Ishikawa (cell line): ENCODE measurements at regions not wholly inside any gene's neighbourhood (a gene's known extent, or its start where the extent isn't known, plus 50 kb on each side); places are given as distances from the start of the nearest gene placed in this dataset.

Source experiments
- CEBPB ChIP-seq: IDR thresholded peaks from 2 replicates; pipeline ENCODE4 v1.6.1; 2012
- CREB1 ChIP-seq: IDR thresholded peaks from 2 replicates; pipeline ENCODE4 v1.6.1; 2012; ENCODE audit warnings: low read depth
- EGR1 ChIP-seq: IDR thresholded peaks from 2 replicates; pipeline ENCODE4 v1.6.1; 2012
- EP300 ChIP-seq: IDR thresholded peaks from 2 replicates; pipeline ENCODE4 v1.6.1; 2012; ENCODE audit warnings: borderline replicate concordance
- FOXM1 ChIP-seq: IDR thresholded peaks from 2 replicates; pipeline ENCODE4 v1.6.1; 2012; ENCODE audit warnings: low read depth, borderline replicate concordance
- NFIC ChIP-seq: IDR thresholded peaks from 2 replicates; pipeline ENCODE4 v1.6.1; 2012
- RAD21 ChIP-seq: IDR thresholded peaks from 2 replicates; pipeline ENCODE4 v1.6.1; 2012; ENCODE audit warnings: low read depth
- TAF1 ChIP-seq: IDR thresholded peaks from 2 replicates; pipeline ENCODE4 v1.6.1; 2012; ENCODE audit warnings: low read depth, mild to moderate bottlenecking
- TCF12 ChIP-seq: IDR thresholded peaks from 2 replicates; pipeline ENCODE4 v1.6.1; 2012; ENCODE audit warnings: low read depth
- TEAD4 ChIP-seq: IDR thresholded peaks from 2 replicates; pipeline ENCODE4 v1.6.1; 2012
- YY1 ChIP-seq: IDR thresholded peaks from 2 replicates; pipeline ENCODE4 v1.6.1; 2012; ENCODE audit warnings: low read depth
- ZBTB7A ChIP-seq: IDR thresholded peaks from 2 replicates; pipeline ENCODE4 v1.6.1; 2012; ENCODE audit warnings: low read depth
- TF ChIP-seq, protein P1 (sequence below): IDR thresholded peaks from 2 replicates; pipeline ENCODE4 v1.6.1; 2012
- TF ChIP-seq, protein P2 (sequence below): IDR thresholded peaks from 2 replicates; pipeline ENCODE4 v1.6.1; 2012; ENCODE audit warnings: low read depth, mild to moderate bottlenecking
- TF ChIP-seq, protein P3 (sequence below): IDR thresholded peaks from 2 replicates; pipeline ENCODE4 v1.6.1; 2012

DNA sequence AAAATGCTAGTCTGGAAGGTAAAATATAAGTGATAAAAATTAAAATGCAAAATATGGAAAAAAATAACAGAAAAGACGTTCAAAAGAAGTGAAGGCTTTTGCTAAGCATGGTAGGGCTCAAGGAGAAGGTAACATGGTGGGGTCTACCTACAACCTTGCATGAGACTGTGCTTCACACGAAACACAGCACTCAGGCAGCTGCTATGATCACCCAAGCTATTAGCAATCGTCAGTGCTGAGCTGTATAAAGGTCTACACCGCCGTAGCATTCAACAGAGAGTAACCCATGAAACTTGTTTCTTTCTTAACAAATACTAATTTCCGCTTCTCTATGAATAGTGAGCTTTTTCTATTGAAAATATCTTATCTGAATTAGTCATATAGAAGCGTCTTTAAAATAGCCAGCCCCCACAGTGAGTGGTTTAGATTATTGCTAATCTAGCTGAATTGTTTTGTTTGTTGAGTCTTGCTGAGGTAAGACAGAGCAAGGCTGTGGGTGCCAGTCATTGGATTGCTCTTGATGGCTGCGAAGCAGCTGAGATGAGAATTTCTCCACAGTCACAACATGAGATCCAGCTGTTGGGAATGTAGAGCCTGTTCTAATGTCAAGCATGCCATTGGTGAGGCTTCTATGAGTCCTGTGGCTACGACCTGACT, 230.0 kb downstream of the KLF13 start:
- TF ChIP-seq, protein P1, sequence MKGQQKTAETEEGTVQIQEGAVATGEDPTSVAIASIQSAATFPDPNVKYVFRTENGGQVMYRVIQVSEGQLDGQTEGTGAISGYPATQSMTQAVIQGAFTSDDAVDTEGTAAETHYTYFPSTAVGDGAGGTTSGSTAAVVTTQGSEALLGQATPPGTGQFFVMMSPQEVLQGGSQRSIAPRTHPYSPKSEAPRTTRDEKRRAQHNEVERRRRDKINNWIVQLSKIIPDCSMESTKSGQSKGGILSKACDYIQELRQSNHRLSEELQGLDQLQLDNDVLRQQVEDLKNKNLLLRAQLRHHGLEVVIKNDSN, result no peak
- TF ChIP-seq TCF12 (no peak), EP300 (no peak), TEAD4 (no peak), CREB1 (no peak), FOXM1 (no peak), CEBPB (no peak), TAF1 (no peak), RAD21 (no peak), ZBTB7A (no peak), NFIC (no peak), EGR1 (no peak), YY1 (no peak)
- TF ChIP-seq, protein P2, sequence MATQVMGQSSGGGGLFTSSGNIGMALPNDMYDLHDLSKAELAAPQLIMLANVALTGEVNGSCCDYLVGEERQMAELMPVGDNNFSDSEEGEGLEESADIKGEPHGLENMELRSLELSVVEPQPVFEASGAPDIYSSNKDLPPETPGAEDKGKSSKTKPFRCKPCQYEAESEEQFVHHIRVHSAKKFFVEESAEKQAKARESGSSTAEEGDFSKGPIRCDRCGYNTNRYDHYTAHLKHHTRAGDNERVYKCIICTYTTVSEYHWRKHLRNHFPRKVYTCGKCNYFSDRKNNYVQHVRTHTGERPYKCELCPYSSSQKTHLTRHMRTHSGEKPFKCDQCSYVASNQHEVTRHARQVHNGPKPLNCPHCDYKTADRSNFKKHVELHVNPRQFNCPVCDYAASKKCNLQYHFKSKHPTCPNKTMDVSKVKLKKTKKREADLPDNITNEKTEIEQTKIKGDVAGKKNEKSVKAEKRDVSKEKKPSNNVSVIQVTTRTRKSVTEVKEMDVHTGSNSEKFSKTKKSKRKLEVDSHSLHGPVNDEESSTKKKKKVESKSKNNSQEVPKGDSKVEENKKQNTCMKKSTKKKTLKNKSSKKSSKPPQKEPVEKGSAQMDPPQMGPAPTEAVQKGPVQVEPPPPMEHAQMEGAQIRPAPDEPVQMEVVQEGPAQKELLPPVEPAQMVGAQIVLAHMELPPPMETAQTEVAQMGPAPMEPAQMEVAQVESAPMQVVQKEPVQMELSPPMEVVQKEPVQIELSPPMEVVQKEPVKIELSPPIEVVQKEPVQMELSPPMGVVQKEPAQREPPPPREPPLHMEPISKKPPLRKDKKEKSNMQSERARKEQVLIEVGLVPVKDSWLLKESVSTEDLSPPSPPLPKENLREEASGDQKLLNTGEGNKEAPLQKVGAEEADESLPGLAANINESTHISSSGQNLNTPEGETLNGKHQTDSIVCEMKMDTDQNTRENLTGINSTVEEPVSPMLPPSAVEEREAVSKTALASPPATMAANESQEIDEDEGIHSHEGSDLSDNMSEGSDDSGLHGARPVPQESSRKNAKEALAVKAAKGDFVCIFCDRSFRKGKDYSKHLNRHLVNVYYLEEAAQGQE, result no peak
- TF ChIP-seq, protein P3, sequence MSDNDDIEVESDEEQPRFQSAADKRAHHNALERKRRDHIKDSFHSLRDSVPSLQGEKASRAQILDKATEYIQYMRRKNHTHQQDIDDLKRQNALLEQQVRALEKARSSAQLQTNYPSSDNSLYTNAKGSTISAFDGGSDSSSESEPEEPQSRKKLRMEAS, result no peak

DNA sequence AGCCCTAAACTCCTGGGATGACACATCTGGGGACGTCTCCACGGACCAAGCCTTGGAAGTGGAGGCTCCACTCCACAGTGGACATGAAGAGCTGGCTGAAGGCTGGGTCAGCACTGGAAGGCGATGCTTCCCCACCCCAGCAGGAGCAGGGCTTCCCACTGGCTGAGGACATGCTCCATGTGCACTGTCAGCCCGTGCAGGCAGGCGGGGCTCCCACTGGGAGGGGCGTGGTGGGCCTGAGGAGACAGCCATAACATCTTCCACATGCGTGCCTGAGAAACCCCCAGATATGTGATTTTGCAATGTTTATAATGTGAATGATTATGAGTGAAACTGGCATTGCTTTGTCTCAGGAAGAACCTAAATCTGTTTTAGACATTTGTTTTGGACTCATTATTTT, 231.3 kb downstream of the KLF13 start:
- TF ChIP-seq CEBPB (no peak), YY1 (no peak), ZBTB7A (no peak), TAF1 (no peak), TEAD4 (no peak)
- TF ChIP-seq, protein P3, result no peak

DNA sequence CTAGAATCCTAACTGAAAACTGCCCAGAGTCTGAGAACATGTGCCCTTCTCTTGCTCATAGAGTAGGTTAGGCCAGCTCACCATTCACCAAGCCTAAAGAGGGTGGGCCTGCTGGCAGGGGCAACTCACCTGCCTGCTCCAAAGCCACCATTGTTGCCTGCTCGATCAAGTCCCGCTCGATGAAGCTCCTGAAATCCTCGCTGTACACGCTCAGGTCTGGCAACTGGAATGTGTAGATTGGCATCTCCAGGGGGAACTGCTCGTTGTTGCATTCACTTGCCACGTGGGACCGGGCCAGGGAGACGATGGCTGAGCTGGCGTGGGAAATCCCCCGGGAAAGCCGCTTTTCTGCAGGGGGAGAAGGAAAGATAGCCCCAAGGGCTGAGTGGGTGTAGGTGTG, 232.2 kb downstream of the KLF13 start:
- no peak for TF ChIP-seq TCF12
- TF ChIP-seq, protein P1, result no peak
- TF ChIP-seq FOXM1, result no peak
- TF ChIP-seq TAF1, result no peak
- TF ChIP-seq NFIC, result no peak
- TF ChIP-seq ZBTB7A, result no peak
- no peak for TF ChIP-seq CEBPB
- TF ChIP-seq EP300, result no peak

DNA sequence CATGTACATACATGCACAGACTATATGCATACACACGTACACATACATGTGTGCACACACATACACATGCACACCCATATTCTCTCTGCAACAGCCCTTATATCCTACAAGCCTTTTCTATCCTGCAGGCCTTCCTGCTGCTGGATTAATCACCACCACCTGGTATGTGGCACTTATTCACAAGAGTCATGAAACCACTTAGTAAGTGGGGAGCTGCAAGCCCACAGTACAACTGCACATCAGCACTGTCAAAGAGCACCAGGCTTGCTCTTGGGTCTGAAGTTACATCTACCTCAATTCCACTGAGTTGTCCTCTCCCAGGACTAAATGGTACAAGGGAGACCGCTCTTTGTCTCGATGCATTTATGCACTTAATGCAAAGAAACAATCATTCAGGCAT, 233.2 kb downstream of the KLF13 start:
- no peak for TF ChIP-seq CREB1
- no peak for TF ChIP-seq EGR1
- TF ChIP-seq TEAD4, result no peak

DNA sequence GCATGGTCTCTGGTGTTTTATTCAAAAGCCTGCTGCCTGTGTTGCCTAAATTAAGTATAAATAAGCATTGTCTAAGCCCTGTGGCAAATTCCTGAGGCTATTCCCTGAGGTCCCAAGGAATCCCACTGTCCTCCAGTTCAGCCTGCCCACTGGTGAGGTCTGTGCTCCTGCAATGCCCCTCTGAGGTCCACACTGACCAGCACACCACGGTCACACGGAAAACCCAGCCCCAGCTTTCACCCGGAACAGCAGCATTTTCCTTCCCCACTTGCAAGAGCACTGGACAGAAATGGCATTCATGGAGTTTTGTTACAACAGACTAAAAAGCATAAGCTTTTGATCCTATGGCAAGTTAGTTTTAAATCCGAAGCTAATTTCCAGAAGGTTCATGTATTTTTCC, 234.0 kb downstream of the KLF13 start:
- TF ChIP-seq EGR1 (no peak), CEBPB (no peak), RAD21 (no peak)
- TF ChIP-seq, protein P2, result no peak
- TF ChIP-seq, protein P3, result no peak

DNA sequence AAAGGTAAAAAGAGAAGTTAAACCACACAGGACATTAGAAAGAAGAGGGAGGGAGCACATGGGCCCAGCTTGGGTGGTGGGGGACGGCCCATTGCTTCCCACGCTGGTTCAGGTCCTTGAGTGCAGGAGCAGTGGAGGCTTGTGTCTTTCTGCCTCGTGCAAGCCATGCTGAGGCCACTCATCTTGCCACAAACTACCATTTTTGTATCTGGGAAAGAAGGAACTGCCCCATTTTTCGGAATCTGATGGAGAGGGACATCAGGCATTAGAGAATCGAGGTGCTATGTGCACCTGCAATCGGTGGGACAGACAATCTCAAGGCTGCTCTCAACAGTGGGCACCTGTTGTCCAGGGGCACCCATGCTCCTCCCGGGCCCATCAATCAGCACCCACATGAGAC, 234.5 kb downstream of the KLF13 start:
- TF ChIP-seq, protein P1, result no peak
- TF ChIP-seq, protein P3, result no peak
- no peak for TF ChIP-seq CEBPB
- no peak for TF ChIP-seq TCF12
- TF ChIP-seq FOXM1, result no peak
- TF ChIP-seq EGR1, result no peak
- no peak for TF ChIP-seq CREB1
- no peak for TF ChIP-seq TEAD4
